Loucy (cell line): ENCODE measurements at regions not wholly inside any gene's neighbourhood (a gene's known extent, or its start where the extent isn't known, plus 50 kb on each side); places are given as distances from the start of the nearest gene placed in this dataset.

Source experiments
- H2AFZ ChIP-seq: fragments of 200-600 bp; sonication (generic); 2 replicates; pipeline ENCODE4 v1.6.0; 2016; ENCODE audit warnings: antibody characterized with exemption, mild to moderate bottlenecking, low read length, moderate library complexity
- H3F3A ChIP-seq: fragments of 200-600 bp; 2 replicates; pipeline ENCODE4 v1.6.0; 2016; ENCODE audit warnings: antibody characterized with exemption, low read depth, mild to moderate bottlenecking
- H3K27me3 ChIP-seq: fragments of 200-600 bp; sonication (generic); 2 replicates; pipeline ENCODE4 v1.6.1; 2014; ENCODE audit warnings: low read length, mild to moderate bottlenecking; ENCODE audit not compliant: insufficient read depth, poor library complexity, severe bottlenecking
- H3K36me3 ChIP-seq: fragments of 200-600 bp; sonication (generic); 2 replicates; pipeline ENCODE4 v1.6.1; 2016; ENCODE audit warnings: low read length; ENCODE audit not compliant: insufficient read depth
- H3K4me1 ChIP-seq: fragments of 200-600 bp; sonication (generic); 2 replicates; pipeline ENCODE4 v1.5.1; 2014; ENCODE audit warnings: low read length, mild to moderate bottlenecking; ENCODE audit not compliant: insufficient read depth, poor library complexity, severe bottlenecking
- H3K4me2 ChIP-seq: fragments of 200-600 bp; sonication (generic); 2 replicates; pipeline ENCODE4 v1.6.0; 2014; ENCODE audit warnings: antibody characterized with exemption, low read length, low read depth, mild to moderate bottlenecking; ENCODE audit not compliant: poor library complexity, severe bottlenecking
- H3K4me3 ChIP-seq: fragments of 200-600 bp; sonication (generic); 2 replicates; pipeline ENCODE4 v1.5.1; 2014; ENCODE audit warnings: low read length, mild to moderate bottlenecking, mixed read lengths; ENCODE audit not compliant: poor library complexity, severe bottlenecking
- H3K79me2 ChIP-seq: fragments of 200-600 bp; sonication (generic); 2 replicates; pipeline ENCODE4 v1.6.1; 2014; ENCODE audit warnings: low read length; ENCODE audit not compliant: insufficient read depth
- H3K9ac ChIP-seq: fragments of 200-600 bp; sonication (generic); 2 replicates; pipeline ENCODE4 v1.6.0; 2014; ENCODE audit warnings: mild to moderate bottlenecking, low read depth, low read length, moderate library complexity; ENCODE audit not compliant: poor library complexity, severe bottlenecking
- H3K9me2 ChIP-seq: fragments of 200-600 bp; sonication (generic); replicated peaks from 2 replicates; pipeline ENCODE4 v1.6.1; 2016; ENCODE audit warnings: low read depth, low read length, mixed read lengths
- H3K9me3 ChIP-seq: fragments of 200-600 bp; sonication (generic); 2 replicates; pipeline ENCODE4 v1.6.1; 2014; ENCODE audit warnings: mild to moderate bottlenecking, antibody characterized with exemption, low read length, low read depth; ENCODE audit not compliant: insufficient read depth
- H4K20me1 ChIP-seq: fragments of 200-600 bp; sonication (generic); 2 replicates; pipeline ENCODE4 v1.6.0; 2014; ENCODE audit warnings: antibody characterized with exemption, low read length, mild to moderate bottlenecking; ENCODE audit not compliant: insufficient read depth, poor library complexity, severe bottlenecking
- CTCF ChIP-seq: fragments of 200-600 bp; sonication (generic); conservative IDR thresholded peaks from 2 replicates; pipeline ENCODE4 v1.5.1; 2014; ENCODE audit warnings: mild to moderate bottlenecking, antibody characterized with exemption, low read length
- EZH2phosphoT487 ChIP-seq: fragments of 200-600 bp; IDR thresholded peaks from 2 replicates; pipeline ENCODE4 v1.6.1; 2018; ENCODE audit warnings: antibody characterized with exemption, mild to moderate bottlenecking, moderate library complexity, borderline replicate concordance

GRCh38 chr22:25488244-25489020 lies 76.0 kb upstream of the GRK3 start:
- TF ChIP-seq CTCF, result no peak
- no peak for TF ChIP-seq EZH2phosphoT487
- peaks cover 7% of the 10 kb centered on the region; the same call in 1 of the 2 replicates for H3K36me3 ChIP-seq
- no peaks in the 10 kb centered on the region for H3K9me2 ChIP-seq
- no peak overlapping the region for H3K9ac ChIP-seq
- no peaks in the 10 kb centered on the region for H3K9me3 ChIP-seq
- H3K4me2 ChIP-seq, result no peak overlapping the region
- H4K20me1 ChIP-seq, result no peaks in the 10 kb centered on the region
- no peaks in the 10 kb centered on the region for H3K27me3 ChIP-seq
- no peak overlapping the region for H2AFZ ChIP-seq
- H3K79me2 ChIP-seq, result no peaks in the 10 kb centered on the region
- no peaks in the 10 kb centered on the region for H3F3A ChIP-seq
- peaks cover 13% of the 10 kb centered on the region for H3K4me1 ChIP-seq
- H3K4me3 ChIP-seq, result no peak overlapping the region

GRCh38 chr22:25489947-25490346 lies 74.5 kb upstream of the GRK3 start:
- no peaks in the 10 kb centered on the region for H3F3A ChIP-seq
- H3K36me3 ChIP-seq, result peaks cover 4% of the 10 kb centered on the region; the same call in 1 of the 2 replicates
- peaks cover 20% of the 10 kb centered on the region for H3K4me1 ChIP-seq
- TF ChIP-seq CTCF (no peak), EZH2phosphoT487 (no peak)
- no peaks in the 10 kb centered on the region for H3K79me2 ChIP-seq
- H3K4me2 ChIP-seq, result no peak overlapping the region
- H3K27me3 ChIP-seq, result no peaks in the 10 kb centered on the region
- no peak overlapping the region for H2AFZ ChIP-seq
- no peaks in the 10 kb centered on the region for H3K9me2 ChIP-seq
- H3K4me3 ChIP-seq, result no peak overlapping the region
- no peaks in the 10 kb centered on the region for H4K20me1 ChIP-seq
- H3K9me3 ChIP-seq, result no peaks in the 10 kb centered on the region
- H3K9ac ChIP-seq, result no peak overlapping the region

- Histone ChIP-seq H3K9me2 (no peaks in the 10 kb centered on the region), H3K9ac (no peak overlapping the region), H3K27me3 (no peaks in the 10 kb centered on the region), H3K9me3 (no peaks in the 10 kb centered on the region), H3F3A (no peaks in the 10 kb centered on the region), H3K4me2 (no peak overlapping the region), H3K79me2 (no peaks in the 10 kb centered on the region), H4K20me1 (no peaks in the 10 kb centered on the region), H3K36me3 (peaks cover 4% of the 10 kb centered on the region; the same call in 1 of the 2 replicates), H3K4me1 (peaks cover 14% of the 10 kb centered on the region), H3K4me3 (no peak overlapping the region), H2AFZ (no peak overlapping the region)
- TF ChIP-seq CTCF (no peak), EZH2phosphoT487 (no peak)
These were observed 73.6 kb upstream of the GRK3 start for GRCh38 chr22:25490896-25491295.
